Breast epithelium (tissue), 3 donors: ENCODE measurements at regions not wholly inside any gene's neighbourhood (a gene's known extent, or its start where the extent isn't known, plus 50 kb on each side); places are given as distances from the start of the nearest gene placed in this dataset.

Experiments
- POLR2A ChIP-seq: fragments of 450-650 bp; IDR thresholded peaks from one replicate; pipeline ENCODE4 v1.6.1; 2016; ENCODE audit warnings: antibody characterized with exemption, mild to moderate bottlenecking, moderate library complexity
- TF ChIP-seq, protein P1 (sequence below), 3 donors: fragments of 450-650 bp; IDR thresholded peaks; one replicate each; pipeline ENCODE4 v1.5.1; 2016 to 2017; ENCODE audit warnings: antibody characterized with exemption in 3 of 3, mild to moderate bottlenecking in 3 of 3, moderate library complexity in 3 of 3

DNA sequence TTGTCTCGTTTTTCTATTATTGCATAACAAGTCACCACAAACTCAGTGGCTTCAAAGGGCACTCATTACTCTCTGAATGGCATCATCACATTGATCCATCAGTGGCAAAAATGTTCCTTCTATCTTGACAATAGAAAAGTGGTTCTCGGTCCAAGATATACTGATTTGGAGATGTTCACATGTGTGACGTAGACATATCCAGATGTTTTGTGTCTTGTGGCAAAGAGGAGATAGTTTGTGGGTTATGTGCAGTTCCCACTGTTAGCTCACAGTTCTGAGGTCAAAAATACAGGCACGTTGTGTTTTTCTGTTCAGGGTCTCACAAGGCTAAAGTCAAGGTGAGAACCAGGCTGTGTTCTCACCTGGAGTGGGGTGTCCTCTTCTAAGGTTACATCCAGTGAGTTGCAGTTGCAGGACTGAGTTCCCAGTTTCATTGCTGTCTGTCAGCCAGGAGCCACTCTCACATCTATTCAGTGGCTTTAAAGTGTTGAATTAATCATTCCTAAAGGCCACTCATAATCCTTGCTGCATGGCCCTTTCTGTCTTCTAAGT is 55.3 kb downstream of the GAS1 start:
- TF ChIP-seq, protein P1, sequence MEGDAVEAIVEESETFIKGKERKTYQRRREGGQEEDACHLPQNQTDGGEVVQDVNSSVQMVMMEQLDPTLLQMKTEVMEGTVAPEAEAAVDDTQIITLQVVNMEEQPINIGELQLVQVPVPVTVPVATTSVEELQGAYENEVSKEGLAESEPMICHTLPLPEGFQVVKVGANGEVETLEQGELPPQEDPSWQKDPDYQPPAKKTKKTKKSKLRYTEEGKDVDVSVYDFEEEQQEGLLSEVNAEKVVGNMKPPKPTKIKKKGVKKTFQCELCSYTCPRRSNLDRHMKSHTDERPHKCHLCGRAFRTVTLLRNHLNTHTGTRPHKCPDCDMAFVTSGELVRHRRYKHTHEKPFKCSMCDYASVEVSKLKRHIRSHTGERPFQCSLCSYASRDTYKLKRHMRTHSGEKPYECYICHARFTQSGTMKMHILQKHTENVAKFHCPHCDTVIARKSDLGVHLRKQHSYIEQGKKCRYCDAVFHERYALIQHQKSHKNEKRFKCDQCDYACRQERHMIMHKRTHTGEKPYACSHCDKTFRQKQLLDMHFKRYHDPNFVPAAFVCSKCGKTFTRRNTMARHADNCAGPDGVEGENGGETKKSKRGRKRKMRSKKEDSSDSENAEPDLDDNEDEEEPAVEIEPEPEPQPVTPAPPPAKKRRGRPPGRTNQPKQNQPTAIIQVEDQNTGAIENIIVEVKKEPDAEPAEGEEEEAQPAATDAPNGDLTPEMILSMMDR (IDR thresholded peaks at IDR 0.05): no peak
- TF ChIP-seq POLR2A: no peak
